Peyer's patch (tissue), 4 donors: ENCODE measurements at regions not wholly inside any gene's neighbourhood (a gene's known extent, or its start where the extent isn't known, plus 50 kb on each side); places are given as distances from the start of the nearest gene placed in this dataset.

Experiments used
- DNase-seq, 3 donors: peaks; one replicate each; pipeline ENCODE4 v3.0.0-alpha.2; 2017 to 2019
- H3K27ac ChIP-seq, 4 donors: fragments of 200-600 bp; sonication (generic); one replicate each; pipeline ENCODE4 v1.5.1; 2016 to 2019
- H3K27me3 ChIP-seq, 2 donors: fragments of 200-600 bp; sonication (generic); one replicate each; pipeline ENCODE4 v1.5.1; 2019
- H3K36me3 ChIP-seq, 3 donors: fragments of 200-600 bp; sonication (generic); one replicate each; pipeline ENCODE4 v1.5.1; 2016 to 2019
- H3K4me1 ChIP-seq, 4 donors: fragments of 200-600 bp; sonication (generic); one replicate each; pipeline ENCODE4 v1.5.1; 2016 to 2019
- H3K4me3 ChIP-seq, 4 donors: fragments of 200-600 bp; sonication (generic); 1 replicate in 3 of 4; 2 replicates in 1 of 4; pipeline ENCODE4 v1.5.1; 2016 to 2019; ENCODE audit warnings: mild to moderate bottlenecking in 1 of 4
- H3K9me3 ChIP-seq, 4 donors: fragments of 200-600 bp; sonication (generic); one replicate each; pipeline ENCODE4 v1.5.1; 2016 to 2019; ENCODE audit warnings: mild to moderate bottlenecking in 1 of 4
- POLR2A ChIP-seq, 2 donors: fragments of 450-650 bp; IDR thresholded peaks; one replicate each; pipeline ENCODE4 v1.5.1; 2017; ENCODE audit warnings: antibody characterized with exemption in 2 of 2, mild to moderate bottlenecking in 2 of 2, moderate library complexity in 2 of 2
- TF ChIP-seq, protein P1 (sequence below), 6 experiments: fragments of 450-650 bp in 4 of 6; fragments of 200-600 bp in 2 of 6; sonication (generic) in 1 of 6; IDR thresholded peaks; one replicate each; pipeline ENCODE4 v1.5.1; 2017 to 2019; ENCODE audit warnings: antibody characterized with exemption in 6 of 6, mild to moderate bottlenecking in 3 of 6, moderate library complexity in 1 of 6

DNA sequence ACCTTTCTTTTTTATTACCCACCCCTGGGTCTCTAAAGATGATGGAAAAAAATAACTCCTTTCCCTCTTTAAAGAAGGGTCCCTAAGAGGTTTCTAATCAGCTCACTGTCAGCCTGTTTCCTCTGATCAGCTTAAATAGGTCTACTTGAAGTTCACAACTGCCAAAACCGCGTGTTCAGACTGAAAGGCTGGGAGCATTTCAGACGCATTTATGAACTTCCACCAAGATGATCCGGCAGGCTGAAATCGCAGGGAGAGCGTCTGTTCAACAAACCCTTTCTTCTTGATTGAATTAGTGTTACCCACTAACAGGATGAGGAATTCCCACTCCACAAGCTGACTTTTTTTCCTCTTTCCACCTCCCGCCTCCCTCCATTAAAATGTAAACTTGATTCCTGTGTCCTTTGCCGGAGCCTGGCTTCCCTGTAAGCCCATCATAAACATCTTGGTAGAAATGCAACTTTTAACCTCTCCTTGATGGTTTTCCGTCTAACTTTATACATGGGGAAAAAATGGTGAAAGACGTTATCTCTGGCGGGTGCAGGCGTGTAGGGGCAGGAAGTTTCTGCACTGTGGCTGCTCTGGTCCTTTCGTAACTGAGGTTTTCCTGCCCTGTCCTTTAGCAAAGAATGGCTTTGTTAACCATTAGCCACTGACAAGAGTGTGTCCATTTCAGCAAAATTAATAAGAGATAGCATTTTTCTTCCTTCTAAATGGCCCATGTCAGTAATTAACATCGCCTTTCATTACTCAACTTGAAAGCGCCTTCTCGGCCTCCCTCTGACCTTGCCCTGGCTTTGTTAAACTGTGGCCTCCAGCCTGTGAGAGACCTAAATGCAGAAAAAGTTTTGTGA is 130.7 kb downstream of the BAMBI start:
- Histone ChIP-seq H3K9me3 (no peaks in the 10 kb centered on the region), H3K27me3 (no peaks in the 10 kb centered on the region), H3K4me3 (peak overlapping the region in 1 of 4 donors; percentile 14), H3K36me3 (no peaks in the 10 kb centered on the region), H3K27ac (peak overlapping the region in 2 of 4 donors; percentile 66 to 67), H3K4me1 (no peaks in the 10 kb centered on the region)
- TF ChIP-seq, protein P1, sequence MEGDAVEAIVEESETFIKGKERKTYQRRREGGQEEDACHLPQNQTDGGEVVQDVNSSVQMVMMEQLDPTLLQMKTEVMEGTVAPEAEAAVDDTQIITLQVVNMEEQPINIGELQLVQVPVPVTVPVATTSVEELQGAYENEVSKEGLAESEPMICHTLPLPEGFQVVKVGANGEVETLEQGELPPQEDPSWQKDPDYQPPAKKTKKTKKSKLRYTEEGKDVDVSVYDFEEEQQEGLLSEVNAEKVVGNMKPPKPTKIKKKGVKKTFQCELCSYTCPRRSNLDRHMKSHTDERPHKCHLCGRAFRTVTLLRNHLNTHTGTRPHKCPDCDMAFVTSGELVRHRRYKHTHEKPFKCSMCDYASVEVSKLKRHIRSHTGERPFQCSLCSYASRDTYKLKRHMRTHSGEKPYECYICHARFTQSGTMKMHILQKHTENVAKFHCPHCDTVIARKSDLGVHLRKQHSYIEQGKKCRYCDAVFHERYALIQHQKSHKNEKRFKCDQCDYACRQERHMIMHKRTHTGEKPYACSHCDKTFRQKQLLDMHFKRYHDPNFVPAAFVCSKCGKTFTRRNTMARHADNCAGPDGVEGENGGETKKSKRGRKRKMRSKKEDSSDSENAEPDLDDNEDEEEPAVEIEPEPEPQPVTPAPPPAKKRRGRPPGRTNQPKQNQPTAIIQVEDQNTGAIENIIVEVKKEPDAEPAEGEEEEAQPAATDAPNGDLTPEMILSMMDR (IDR thresholded peaks at IDR 0.05) = no peak
- no peak for TF ChIP-seq POLR2A (IDR thresholded peaks at IDR 0.05)
- no peak for DNase-seq

- TF ChIP-seq POLR2A (IDR thresholded peaks at IDR 0.05) = no peak
- TF ChIP-seq, protein P1 (IDR thresholded peaks at IDR 0.05) = no peak
- Histone ChIP-seq H3K27me3 (no peaks in the 10 kb centered on the region), H3K4me1 (no peaks in the 10 kb centered on the region), H3K4me3 (no peak overlapping the region), H3K27ac (no peak overlapping the region), H3K36me3 (no peaks in the 10 kb centered on the region), H3K9me3 (no peaks in the 10 kb centered on the region)
- no peak for DNase-seq
These were observed 131.4 kb downstream of the BAMBI start for GRCh38 chr10:28808693-28809092.

DNA sequence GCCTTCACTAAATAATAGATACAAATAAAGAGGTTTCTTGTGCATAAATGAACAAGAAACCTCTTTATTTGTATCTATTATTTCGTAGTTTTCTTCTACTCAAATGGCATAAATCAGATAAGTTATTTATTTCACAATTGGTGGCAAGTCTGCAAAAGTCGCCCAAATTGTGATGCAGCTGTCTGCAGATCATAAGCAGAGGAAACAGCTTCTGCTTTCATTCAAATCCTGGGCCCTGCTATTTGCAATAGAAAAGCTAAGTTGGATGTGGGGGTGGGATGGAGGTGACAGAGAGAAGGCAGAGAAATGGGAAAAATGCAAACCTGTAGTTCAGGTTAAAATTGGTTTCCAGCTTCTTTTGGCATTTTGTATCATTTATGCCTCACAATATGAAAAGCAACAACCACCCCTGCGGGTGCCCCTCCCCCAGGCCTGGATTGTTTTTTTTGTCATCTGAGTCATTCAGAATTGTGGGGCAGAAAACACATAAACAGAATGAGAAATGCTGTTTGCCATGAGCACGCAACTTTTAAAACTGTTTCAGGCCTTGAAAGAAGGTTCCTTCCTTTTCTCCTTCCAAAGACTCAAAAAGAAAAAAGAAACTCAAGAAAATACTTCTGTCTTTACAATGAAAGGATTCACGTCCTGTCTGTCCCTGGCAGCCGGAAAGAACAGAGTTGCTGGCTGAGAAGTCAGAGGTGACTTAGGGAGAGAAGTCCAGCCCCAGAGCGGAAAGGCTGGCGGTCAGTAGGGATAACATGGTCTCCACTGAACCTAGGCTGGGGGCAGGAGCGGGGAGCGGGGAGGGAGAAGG is 132.9 kb downstream of the BAMBI start:
- H3K4me3 ChIP-seq = no peak overlapping the region
- no peak for DNase-seq
- H3K36me3 ChIP-seq = no peaks in the 10 kb centered on the region
- H3K27ac ChIP-seq = no peak overlapping the region
- H3K4me1 ChIP-seq = no peaks in the 10 kb centered on the region
- no peak for TF ChIP-seq POLR2A (IDR thresholded peaks at IDR 0.05)
- TF ChIP-seq, protein P1 (IDR thresholded peaks at IDR 0.05) = no peak
- no peaks in the 10 kb centered on the region for H3K27me3 ChIP-seq
- no peaks in the 10 kb centered on the region for H3K9me3 ChIP-seq

GRCh38 chr10:28811639-28812349 is 134.5 kb downstream of the BAMBI start:
- no peaks in the 10 kb centered on the region for H3K9me3 ChIP-seq
- DNase-seq = no peak
- no peaks in the 10 kb centered on the region for H3K27me3 ChIP-seq
- no peak overlapping the region for H3K27ac ChIP-seq
- no peak overlapping the region for H3K4me3 ChIP-seq
- H3K36me3 ChIP-seq = no peaks in the 10 kb centered on the region
- H3K4me1 ChIP-seq = no peaks in the 10 kb centered on the region
- TF ChIP-seq POLR2A (IDR thresholded peaks at IDR 0.05) = no peak
- TF ChIP-seq, protein P1 (IDR thresholded peaks at IDR 0.05) = no peak
